OCI-LY1 (cell line): ENCODE measurements at regions not wholly inside any gene's neighbourhood (a gene's known extent, or its start where the extent isn't known, plus 50 kb on each side); places are given as distances from the start of the nearest gene placed in this dataset.

Experiments
- EZH2 ChIP-seq: fragments of 200-600 bp; sonication (generic), shearing (Covaris generic); IDR thresholded peaks from 2 replicates; pipeline ENCODE4 v1.8.0; 2017; ENCODE audit warnings: borderline replicate concordance, mixed run types, mild to moderate bottlenecking, antibody characterized with exemption, low read length, moderate library complexity, mixed read lengths
- TF ChIP-seq, protein P1 (sequence below): fragments of 200-600 bp; sonication (generic), shearing (Covaris generic); IDR thresholded peaks from 2 replicates; pipeline ENCODE4 v1.5.1; 2017; ENCODE audit warnings: mild to moderate bottlenecking, antibody characterized with exemption, low read length, moderate library complexity, mixed read lengths

GRCh38 chr10:59064080-59064692 lies 112.3 kb upstream of the PHYHIPL start:
- TF ChIP-seq, protein P1, sequence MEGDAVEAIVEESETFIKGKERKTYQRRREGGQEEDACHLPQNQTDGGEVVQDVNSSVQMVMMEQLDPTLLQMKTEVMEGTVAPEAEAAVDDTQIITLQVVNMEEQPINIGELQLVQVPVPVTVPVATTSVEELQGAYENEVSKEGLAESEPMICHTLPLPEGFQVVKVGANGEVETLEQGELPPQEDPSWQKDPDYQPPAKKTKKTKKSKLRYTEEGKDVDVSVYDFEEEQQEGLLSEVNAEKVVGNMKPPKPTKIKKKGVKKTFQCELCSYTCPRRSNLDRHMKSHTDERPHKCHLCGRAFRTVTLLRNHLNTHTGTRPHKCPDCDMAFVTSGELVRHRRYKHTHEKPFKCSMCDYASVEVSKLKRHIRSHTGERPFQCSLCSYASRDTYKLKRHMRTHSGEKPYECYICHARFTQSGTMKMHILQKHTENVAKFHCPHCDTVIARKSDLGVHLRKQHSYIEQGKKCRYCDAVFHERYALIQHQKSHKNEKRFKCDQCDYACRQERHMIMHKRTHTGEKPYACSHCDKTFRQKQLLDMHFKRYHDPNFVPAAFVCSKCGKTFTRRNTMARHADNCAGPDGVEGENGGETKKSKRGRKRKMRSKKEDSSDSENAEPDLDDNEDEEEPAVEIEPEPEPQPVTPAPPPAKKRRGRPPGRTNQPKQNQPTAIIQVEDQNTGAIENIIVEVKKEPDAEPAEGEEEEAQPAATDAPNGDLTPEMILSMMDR, result no peak
- no peak for TF ChIP-seq EZH2
